Activated naive CD4-positive, alpha-beta T cell treated with anti-CD3 and anti-CD28 coated beads, Interleukin-2, amount 50 U/mL, for 72 hours (primary cell): ENCODE measurements at regions not wholly inside any gene's neighbourhood (a gene's known extent, or its start where the extent isn't known, plus 50 kb on each side); places are given as distances from the start of the nearest gene placed in this dataset.

ENCODE experiments used
- ATAC-seq, 2 donors: fragments of 150-1000 bp; cut with Tn5 transposase; 2 replicates each; pipeline ENCODE4 v1.10.0; 2021; ENCODE audit warnings: mild to moderate bottlenecking in 2 of 2, moderate library complexity in 2 of 2
- DNase-seq, 2 donors: peaks; one replicate each; pipeline ENCODE4 v3.0.0; 2021 to 2022; ENCODE audit warnings: low spot score in 2 of 2
- H3K27ac Mint-ChIP-seq, 2 donors: one replicate each; pipeline ENCODE4 v1.8.0; 2022; ENCODE audit warnings: mild to moderate bottlenecking in 2 of 2, mixed read lengths in 2 of 2
- H3K36me3 Mint-ChIP-seq, 2 donors: one replicate each; pipeline ENCODE4 v1.8.0; 2022; ENCODE audit warnings: mixed read lengths in 2 of 2
- H3K9me3 Mint-ChIP-seq, 2 donors: one replicate each; pipeline ENCODE4 v1.8.0; 2022; ENCODE audit warnings: mixed read lengths in 2 of 2

DNA sequence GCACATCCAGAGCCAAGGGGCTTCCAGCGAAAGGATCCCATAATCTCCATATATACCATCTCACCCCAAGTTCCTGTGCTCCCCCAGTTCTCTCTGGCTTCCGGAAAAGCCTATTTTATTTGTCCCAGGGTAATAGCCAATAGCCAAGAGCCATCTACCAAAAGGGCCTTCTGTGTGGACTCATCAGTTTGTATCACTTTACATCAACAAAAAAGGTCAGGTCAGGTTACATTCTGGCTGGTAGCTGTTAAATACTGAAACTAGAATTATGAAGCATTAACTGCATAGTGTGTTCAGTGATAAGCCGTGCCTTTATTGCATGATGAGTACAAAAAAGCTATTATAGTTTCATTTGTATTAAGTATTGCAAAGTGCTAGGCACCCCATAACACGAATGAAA, 223.7 kb downstream of the IRS1 start:
- no peak overlapping the region for H3K27ac Mint-ChIP-seq
- DNase-seq = no peak
- no peaks in the 10 kb centered on the region for H3K9me3 Mint-ChIP-seq
- ATAC-seq = peak in 1 of 2 donors; percentile 28
- H3K36me3 Mint-ChIP-seq = no peaks in the 10 kb centered on the region

GRCh38 chr2:226573158-226573557, 226.5 kb downstream of the IRS1 start:
- DNase-seq (no peak), ATAC-seq (no peak)
- Mint-ChIP-seq H3K36me3 (no peaks in the 10 kb centered on the region), H3K27ac (no peak overlapping the region), H3K9me3 (no peaks in the 10 kb centered on the region)

DNA sequence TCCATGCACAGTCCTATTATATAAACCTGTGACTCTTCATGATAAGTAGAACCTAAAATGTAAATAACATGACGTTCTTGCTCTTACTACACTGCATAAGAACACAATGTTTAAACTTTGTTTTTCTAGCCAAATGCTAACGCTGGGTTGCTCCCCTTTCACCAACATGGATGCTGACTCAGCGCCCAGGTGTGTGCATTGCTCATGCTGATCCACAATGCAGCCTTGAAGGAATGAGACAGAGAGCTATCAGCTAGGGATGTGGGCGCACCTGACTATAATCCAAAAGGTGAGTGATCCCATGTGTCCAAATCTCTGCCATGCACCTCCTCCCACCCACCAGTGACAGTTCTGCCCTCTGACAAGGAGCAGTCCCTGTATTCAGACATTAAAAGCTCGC, 235.0 kb downstream of the IRS1 start:
- no peaks in the 10 kb centered on the region for H3K9me3 Mint-ChIP-seq
- DNase-seq (no peak), ATAC-seq (no peak)
- H3K36me3 Mint-ChIP-seq = no peaks in the 10 kb centered on the region
- H3K27ac Mint-ChIP-seq = no peak overlapping the region

- Mint-ChIP-seq H3K9me3 (no peaks in the 10 kb centered on the region), H3K27ac (no peak overlapping the region), H3K36me3 (no peaks in the 10 kb centered on the region)
- no peak for DNase-seq
- no peak for ATAC-seq
Observed at GRCh38 chr2:226561962-226562361, 237.7 kb downstream of the IRS1 start.

DNA sequence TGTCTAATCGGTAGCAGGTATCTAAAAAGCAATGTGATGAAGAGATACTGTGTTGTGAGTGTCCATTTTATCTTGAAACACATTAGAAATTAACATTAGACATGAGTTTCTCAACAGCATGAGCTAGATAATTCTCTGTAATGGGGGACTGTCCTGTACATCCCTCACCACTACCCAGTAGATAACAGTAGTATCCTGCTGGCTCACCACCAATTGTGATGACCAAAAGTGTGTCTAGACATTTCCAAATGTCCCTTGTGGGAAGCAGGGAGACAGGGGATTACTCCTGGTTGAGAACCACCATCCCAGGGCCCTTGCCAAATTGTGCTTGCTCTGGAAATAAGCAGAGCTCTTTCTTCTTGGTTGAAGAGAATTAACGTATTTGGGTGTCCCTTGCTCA, 239.3 kb downstream of the IRS1 start:
- H3K9me3 Mint-ChIP-seq = no peaks in the 10 kb centered on the region
- no peak for DNase-seq
- no peak overlapping the region for H3K27ac Mint-ChIP-seq
- no peak for ATAC-seq
- no peaks in the 10 kb centered on the region for H3K36me3 Mint-ChIP-seq

GRCh38 chr2:226559536-226559935, 240.1 kb downstream of the IRS1 start:
- no peaks in the 10 kb centered on the region for H3K36me3 Mint-ChIP-seq
- no peak for DNase-seq
- ATAC-seq = no peak
- H3K27ac Mint-ChIP-seq = no peak overlapping the region
- no peaks in the 10 kb centered on the region for H3K9me3 Mint-ChIP-seq

- H3K27ac Mint-ChIP-seq = no peak overlapping the region
- DNase-seq (no peak), ATAC-seq (no peak)
- no peaks in the 10 kb centered on the region for H3K36me3 Mint-ChIP-seq
- no peaks in the 10 kb centered on the region for H3K9me3 Mint-ChIP-seq
Observed at GRCh38 chr2:226558418-226558817, 241.2 kb downstream of the IRS1 start.

DNA sequence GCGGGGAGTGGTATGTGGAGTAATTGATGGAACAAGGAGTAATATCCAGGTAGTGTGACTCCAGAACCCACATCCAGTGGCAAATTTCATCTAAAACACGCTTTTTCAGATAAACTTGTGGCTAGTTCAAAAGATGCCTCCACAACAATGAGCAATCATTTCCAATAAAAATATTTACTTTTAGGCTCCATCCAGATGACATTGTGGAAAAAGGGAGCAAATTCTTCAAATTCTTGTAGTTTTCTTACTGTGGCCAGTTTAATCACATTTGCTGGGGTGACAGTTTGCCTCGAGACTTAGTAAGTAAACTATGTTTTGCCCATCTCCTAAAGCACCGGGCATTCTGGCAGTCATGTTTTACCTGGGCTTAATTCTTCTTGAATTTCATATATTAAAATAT, 243.6 kb downstream of the IRS1 start:
- DNase-seq (no peak), ATAC-seq (no peak)
- no peaks in the 10 kb centered on the region for H3K36me3 Mint-ChIP-seq
- H3K9me3 Mint-ChIP-seq = no peaks in the 10 kb centered on the region
- no peak overlapping the region for H3K27ac Mint-ChIP-seq

DNA sequence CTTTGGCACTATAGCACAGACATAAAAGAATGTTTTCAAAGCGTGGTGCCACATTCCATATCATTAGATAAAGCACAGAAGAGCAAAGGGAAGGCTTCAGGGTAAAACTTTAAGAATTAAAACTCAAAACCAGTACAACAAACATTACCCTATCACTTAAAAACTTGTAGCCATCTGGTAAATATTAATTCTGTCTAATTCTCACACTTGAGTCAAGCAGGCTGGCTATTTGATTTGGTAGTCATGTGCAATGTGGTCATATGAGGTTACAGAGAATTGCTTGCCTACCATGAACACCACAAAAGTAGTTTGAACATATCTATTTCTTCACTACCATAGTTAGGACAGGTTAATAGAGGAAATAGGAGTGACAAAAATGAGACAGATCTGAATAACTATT, 244.9 kb downstream of the IRS1 start:
- DNase-seq (no peak), ATAC-seq (no peak)
- Mint-ChIP-seq H3K36me3 (no peaks in the 10 kb centered on the region), H3K9me3 (no peaks in the 10 kb centered on the region), H3K27ac (no peak overlapping the region)

- H3K9me3 Mint-ChIP-seq = no peaks in the 10 kb centered on the region
- no peak overlapping the region for H3K27ac Mint-ChIP-seq
- H3K36me3 Mint-ChIP-seq = no peaks in the 10 kb centered on the region
- ATAC-seq = no peak
- no peak for DNase-seq
Observed at GRCh38 chr2:226553333-226553732, 246.3 kb downstream of the IRS1 start.

GRCh38 chr2:226552571-226553285, 246.9 kb downstream of the IRS1 start:
- DNase-seq (no peak), ATAC-seq (no peak)
- Mint-ChIP-seq H3K9me3 (no peaks in the 10 kb centered on the region), H3K36me3 (no peaks in the 10 kb centered on the region), H3K27ac (no peak overlapping the region)

- no peaks in the 10 kb centered on the region for H3K9me3 Mint-ChIP-seq
- DNase-seq (no peak), ATAC-seq (no peak)
- H3K36me3 Mint-ChIP-seq = no peaks in the 10 kb centered on the region
- H3K27ac Mint-ChIP-seq = no peak overlapping the region
Observed at GRCh38 chr2:226551522-226552250, 247.9 kb downstream of the IRS1 start.

GRCh38 chr2:226550801-226551200, 248.8 kb downstream of the IRS1 start:
- Mint-ChIP-seq H3K27ac (no peak overlapping the region), H3K9me3 (peaks cover 3 to 4% of the 10 kb centered on the region in 2 donors), H3K36me3 (peaks cover 0 to 4% of the 10 kb centered on the region in 2 donors)
- ATAC-seq = no peak
- DNase-seq = no peak

GRCh38 chr2:226548732-226549131, 250.9 kb downstream of the IRS1 start:
- DNase-seq (no peak), ATAC-seq (no peak)
- peaks cover 4 to 7% of the 10 kb centered on the region in 2 donors for H3K9me3 Mint-ChIP-seq
- no peak overlapping the region for H3K27ac Mint-ChIP-seq
- H3K36me3 Mint-ChIP-seq = peaks cover 0 to 9% of the 10 kb centered on the region in 2 donors

DNA sequence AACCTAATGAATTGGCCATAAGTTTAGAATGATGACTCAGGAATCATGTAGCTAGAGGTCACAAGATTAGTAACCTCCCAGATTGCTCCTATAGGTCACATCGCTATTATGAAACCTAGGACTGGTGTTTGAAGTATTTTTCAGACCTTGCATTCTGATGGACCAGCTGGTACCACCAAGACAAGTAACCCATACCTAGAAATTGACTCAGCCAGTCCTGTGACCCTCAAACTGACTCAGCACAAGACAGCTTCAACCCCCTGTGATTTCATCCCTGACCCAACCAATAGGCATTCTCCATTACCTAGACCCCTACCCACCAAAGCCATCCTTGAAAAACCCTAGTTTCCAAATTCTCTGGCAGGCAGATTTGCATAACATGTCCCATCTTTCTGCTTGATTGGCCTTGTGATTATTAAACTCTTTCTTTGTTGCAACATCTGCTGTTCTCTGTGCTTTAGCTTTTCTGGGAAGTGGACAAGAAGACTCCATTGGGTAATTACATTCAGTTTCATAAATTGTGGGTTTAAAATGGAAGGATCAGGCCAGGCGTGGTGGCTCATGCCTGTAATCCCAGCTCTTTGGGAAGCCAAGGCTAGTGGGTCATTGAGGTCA, 254.9 kb downstream of the IRS1 start:
- no peak for DNase-seq
- ATAC-seq = no peak
- Mint-ChIP-seq H3K27ac (no peak overlapping the region), H3K36me3 (peaks cover 0 to 9% of the 10 kb centered on the region in 2 donors), H3K9me3 (peaks cover 10 to 13% of the 10 kb centered on the region in 2 donors)

DNA sequence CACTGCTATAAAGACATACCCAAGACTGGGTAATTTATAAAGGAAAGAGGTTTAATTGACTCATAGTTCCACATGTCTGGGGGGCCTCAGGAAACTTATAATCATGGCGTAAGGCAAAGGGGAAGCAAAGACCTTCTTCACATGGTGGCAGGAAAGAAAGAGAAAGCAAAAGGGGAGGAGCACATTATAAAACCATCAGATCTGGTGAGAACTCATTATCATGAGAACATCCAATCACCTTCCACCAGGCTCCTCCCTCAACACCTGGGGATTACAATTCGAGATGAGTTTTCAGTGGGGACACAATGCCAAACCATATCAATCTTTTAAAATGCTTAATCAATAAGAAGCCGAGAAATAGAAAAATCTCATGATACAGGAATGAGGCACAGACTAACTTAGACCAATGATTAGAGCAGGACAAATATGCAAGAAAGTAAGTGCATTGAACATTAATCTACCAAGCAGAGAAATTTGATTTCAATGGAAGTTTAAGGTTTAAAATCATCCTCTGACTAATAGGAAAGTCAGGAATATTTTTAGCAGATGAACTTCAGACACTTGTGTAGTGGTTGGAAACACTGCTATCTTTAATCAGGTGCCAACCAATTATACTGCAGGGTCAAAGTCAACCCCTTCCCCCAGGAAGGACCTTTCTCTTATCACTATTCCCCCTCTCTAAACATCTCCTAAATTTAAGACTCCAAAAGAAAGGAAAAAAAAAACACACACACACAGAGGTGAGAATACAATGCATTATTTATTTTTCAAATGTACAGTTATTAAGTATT, 259.2 kb downstream of the IRS1 start:
- H3K27ac Mint-ChIP-seq = no peak overlapping the region
- H3K36me3 Mint-ChIP-seq = peaks cover 0 to 1% of the 10 kb centered on the region in 2 donors
- peaks cover 4 to 10% of the 10 kb centered on the region in 2 donors for H3K9me3 Mint-ChIP-seq
- ATAC-seq (no peak), DNase-seq (no peak)

DNA sequence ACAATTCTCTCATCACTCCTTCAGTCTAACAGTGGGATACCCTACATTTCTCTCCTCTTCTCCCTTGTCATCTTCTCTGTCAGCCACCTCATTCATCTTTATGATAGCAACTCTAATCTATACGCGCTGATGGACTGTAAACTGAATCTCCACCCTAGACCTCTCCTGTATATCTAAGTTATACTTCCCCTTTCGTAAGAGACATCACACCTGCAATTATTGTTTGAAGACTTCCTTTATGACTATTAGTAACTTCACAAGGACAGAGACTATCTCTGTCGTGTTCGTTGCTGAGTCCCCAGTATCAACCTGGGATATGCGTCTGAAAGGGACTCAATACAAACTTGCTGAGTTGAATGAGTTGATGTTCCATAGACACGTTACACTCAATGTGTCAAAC, 263.2 kb downstream of the IRS1 start:
- no peak for DNase-seq
- ATAC-seq = no peak
- Mint-ChIP-seq H3K27ac (no peak overlapping the region), H3K36me3 (no peaks in the 10 kb centered on the region), H3K9me3 (no peaks in the 10 kb centered on the region)
